Liver (tissue), 8 donors: ENCODE measurements at regions not wholly inside any gene's neighbourhood (a gene's known extent, or its start where the extent isn't known, plus 50 kb on each side); places are given as distances from the start of the nearest gene placed in this dataset.

ENCODE experiments used
- DNase-seq: peaks from one replicate; pipeline ENCODE4 v3.0.0-alpha.2; 2017; ENCODE audit warnings: low spot score
- H3K27ac ChIP-seq, 2 donors: one replicate each; pipeline ENCODE4 v1.7.0; 2013; ENCODE audit warnings: inconsistent platforms in 2 of 2, low read length in 2 of 2, control low read depth in 1 of 2, low read depth in 1 of 2, mild to moderate bottlenecking in 1 of 2
- H3K27me3 ChIP-seq, 4 donors: one replicate each; pipeline versions ENCODE4 v1.6.1 to v1.7.0; 2013; ENCODE audit warnings: low read length in 3 of 4, inconsistent platforms in 1 of 4, mild to moderate bottlenecking in 1 of 4, moderate library complexity in 1 of 4; ENCODE audit not compliant: control insufficient read depth in 4 of 4, insufficient read depth in 4 of 4
- H3K36me3 ChIP-seq, 4 donors: one replicate each; pipeline versions ENCODE4 v1.6.1 to v1.7.0; 2013; ENCODE audit warnings: low read length in 3 of 4, mild to moderate bottlenecking in 3 of 4, low read depth in 1 of 4, moderate library complexity in 1 of 4; ENCODE audit not compliant: control insufficient read depth in 4 of 4, insufficient read depth in 3 of 4
- H3K4me1 ChIP-seq, 4 donors: one replicate each; pipeline versions ENCODE4 v1.6.1 to v1.7.0; 2013; ENCODE audit warnings: low read length in 3 of 4, mild to moderate bottlenecking in 3 of 4, moderate library complexity in 1 of 4; ENCODE audit not compliant: control insufficient read depth in 4 of 4, insufficient read depth in 4 of 4
- H3K4me3 ChIP-seq, 3 donors: one replicate each; pipeline versions ENCODE4 v1.6.1 to v1.7.0; 2013; ENCODE audit warnings: low read length in 3 of 3, control low read depth in 1 of 3, low read depth in 1 of 3, mild to moderate bottlenecking in 1 of 3
- H3K9ac ChIP-seq, 2 donors: one replicate each; pipeline ENCODE4 v1.7.0; 2013; ENCODE audit warnings: low read length in 2 of 2, mild to moderate bottlenecking in 2 of 2, moderate library complexity in 2 of 2, control low read depth in 1 of 2, low read depth in 1 of 2
- H3K9me3 ChIP-seq, 4 donors: one replicate each; pipeline versions ENCODE4 v1.6.1 to v1.7.0; 2013; ENCODE audit warnings: low read length in 3 of 4; ENCODE audit not compliant: control insufficient read depth in 4 of 4
- ATF3 ChIP-seq: IDR thresholded peaks from 2 replicates; pipeline ENCODE4 v1.6.1; 2016; ENCODE audit warnings: antibody characterized with exemption
- CTCF ChIP-seq: fragments of 150-350 bp; IDR thresholded peaks from 2 replicates; pipeline ENCODE4 v1.5.1; 2017; ENCODE audit warnings: improper control_type of control experiment, low read depth, low read length; ENCODE audit not compliant: missing input control
- FOXA1 ChIP-seq: IDR thresholded peaks from 2 replicates; pipeline ENCODE4 v1.6.1; 2016; ENCODE audit warnings: antibody characterized with exemption
- FOXA2 ChIP-seq: IDR thresholded peaks from 2 replicates; pipeline ENCODE4 v1.6.1; 2016; ENCODE audit warnings: antibody characterized with exemption
- GABPA ChIP-seq, 2 donors: IDR thresholded peaks in 1 of 2; conservative IDR thresholded peaks in 1 of 2; 2 replicates each; pipeline ENCODE4 v1.6.1; 2016; ENCODE audit warnings: antibody characterized with exemption in 2 of 2, mild to moderate bottlenecking in 1 of 2, moderate library complexity in 1 of 2
- HNF4G ChIP-seq: IDR thresholded peaks from 2 replicates; pipeline ENCODE4 v1.6.1; 2016; ENCODE audit warnings: antibody characterized with exemption
- JUND ChIP-seq, 2 donors: IDR thresholded peaks; 2 replicates each; pipeline ENCODE4 v1.6.1; 2016; ENCODE audit warnings: antibody characterized with exemption in 2 of 2
- MAX ChIP-seq: IDR thresholded peaks from 2 replicates; pipeline ENCODE4 v1.6.1; 2016; ENCODE audit warnings: antibody characterized with exemption
- NR2F2 ChIP-seq: IDR thresholded peaks from 2 replicates; pipeline ENCODE4 v1.6.1; 2016; ENCODE audit warnings: antibody characterized with exemption
- RAD21 ChIP-seq, 2 donors: IDR thresholded peaks; 2 replicates each; pipeline ENCODE4 v1.6.1; 2016; ENCODE audit warnings: antibody characterized with exemption in 2 of 2, mild to moderate bottlenecking in 2 of 2
- RXRA ChIP-seq, 2 donors: IDR thresholded peaks; 2 replicates each; pipeline ENCODE4 v1.6.1; 2017 to 2018; ENCODE audit warnings: antibody characterized with exemption in 2 of 2, mild to moderate bottlenecking in 1 of 2
- SP1 ChIP-seq: IDR thresholded peaks from 2 replicates; pipeline ENCODE4 v1.6.1; 2018; ENCODE audit warnings: antibody characterized with exemption, mild to moderate bottlenecking
- YY1 ChIP-seq: IDR thresholded peaks from 2 replicates; pipeline ENCODE4 v1.6.1; 2016; ENCODE audit warnings: antibody characterized with exemption, mild to moderate bottlenecking
- ZBTB33 ChIP-seq: IDR thresholded peaks from 2 replicates; pipeline ENCODE4 v1.6.1; 2016; ENCODE audit warnings: antibody characterized with exemption
- WGBS: extraction: QIAGEN DNeasy Blood & Tissue Kit; methylation state at CpG from one replicate; pipeline ENCODE4 v1.1.7; 2013; 5-methylcytosine and 5-hydroxymethylcytosine counted together
- donor health status: healthy.
- donor health status: healthy.
- donor health status: healthy.
- donor health status: healthy.
- donor health status: healthy.

GRCh38 chr2:195603998-195604397, 53.0 kb upstream of the SLC39A10 start:
- WGBS: 88% methylated on average over 4 of the region's 4 CpGs
- H3K9me3 ChIP-seq: no peaks in the 10 kb centered on the region
- no peaks in the 10 kb centered on the region for H3K27me3 ChIP-seq
- DNase-seq: no peak
- no peaks in the 10 kb centered on the region for H3K36me3 ChIP-seq
- TF ChIP-seq RXRA (IDR thresholded peaks at IDR 0.05) (no peak), GABPA (IDR thresholded peaks at IDR 0.05 in 1 of 2, conservative IDR thresholded peaks at IDR 0.05 in 1 of 2) (no peak), RAD21 (IDR thresholded peaks at IDR 0.05) (no peak), MAX (no peak), CTCF (no peak), JUND (IDR thresholded peaks at IDR 0.05) (no peak), HNF4G (no peak), FOXA1 (no peak)
- H3K4me1 ChIP-seq: no peaks in the 10 kb centered on the region
- H3K9ac ChIP-seq: no peak overlapping the region
- no peak overlapping the region for H3K27ac ChIP-seq
- H3K4me3 ChIP-seq: no peak overlapping the region

- H3K9ac ChIP-seq: no peak overlapping the region
- no peaks in the 10 kb centered on the region for H3K9me3 ChIP-seq
- H3K4me1 ChIP-seq: no peaks in the 10 kb centered on the region
- H3K27ac ChIP-seq: no peak overlapping the region
- 82% methylated on average over 4 of the region's 4 CpGs for WGBS
- no peaks in the 10 kb centered on the region for H3K36me3 ChIP-seq
- no peak for DNase-seq
- TF ChIP-seq CTCF (no peak), HNF4G (no peak), SP1 (no peak), RAD21 (IDR thresholded peaks at IDR 0.05) (no peak), YY1 (no peak), NR2F2 (no peak), FOXA2 (no peak)
- no peaks in the 10 kb centered on the region for H3K27me3 ChIP-seq
- no peak overlapping the region for H3K4me3 ChIP-seq
Measured at GRCh38 chr2:195603408-195603807, 53.6 kb upstream of the SLC39A10 start.

GRCh38 chr2:195602687-195603086, 54.3 kb upstream of the SLC39A10 start:
- no peak for DNase-seq
- Histone ChIP-seq H3K9me3 (no peaks in the 10 kb centered on the region), H3K36me3 (no peaks in the 10 kb centered on the region), H3K27ac (no peak overlapping the region), H3K4me3 (no peak overlapping the region), H3K9ac (no peak overlapping the region), H3K27me3 (no peaks in the 10 kb centered on the region), H3K4me1 (no peaks in the 10 kb centered on the region)
- TF ChIP-seq NR2F2: no peak
- TF ChIP-seq ZBTB33: no peak
- TF ChIP-seq ATF3: no peak
- no peak for TF ChIP-seq FOXA2
- no peak for TF ChIP-seq SP1
- WGBS: 76% methylated on average over 7 of the region's 7 CpGs
